DOHH2 (cell line): ENCODE measurements at regions not wholly inside any gene's neighbourhood (a gene's known extent, or its start where the extent isn't known, plus 50 kb on each side); places are given as distances from the start of the nearest gene placed in this dataset.

Experiments
- H3F3A ChIP-seq: fragments of 200-600 bp; sonication (generic), shearing (Covaris generic); 2 replicates; pipeline ENCODE4 v1.6.0; 2016; ENCODE audit warnings: antibody characterized with exemption, mild to moderate bottlenecking; ENCODE audit not compliant: control insufficient read depth, insufficient read depth
- H3K27ac ChIP-seq: fragments of 200-600 bp; sonication (generic); 2 replicates; pipeline ENCODE4 v1.5.1; 2014; ENCODE audit warnings: low read depth, mild to moderate bottlenecking, low read length, moderate library complexity
- H3K27me3 ChIP-seq: fragments of 200-600 bp; sonication (generic); 2 replicates; pipeline ENCODE4 v1.6.1; 2014; ENCODE audit warnings: mild to moderate bottlenecking, low read length, mixed read lengths; ENCODE audit not compliant: control insufficient read depth
- H3K36me3 ChIP-seq: fragments of 200-600 bp; sonication (generic); 2 replicates; pipeline ENCODE4 v1.6.1; 2014; ENCODE audit warnings: mild to moderate bottlenecking, low read length, moderate library complexity, mixed read lengths; ENCODE audit not compliant: control insufficient read depth
- H3K4me1 ChIP-seq: fragments of 200-600 bp; sonication (generic); 2 replicates; pipeline ENCODE4 v1.6.1; 2014; ENCODE audit warnings: mild to moderate bottlenecking, low read length, mixed read lengths; ENCODE audit not compliant: control insufficient read depth
- H3K4me2 ChIP-seq: fragments of 200-600 bp; sonication (generic); 2 replicates; pipeline ENCODE4 v1.6.0; 2014; ENCODE audit warnings: mild to moderate bottlenecking, low read length, moderate library complexity
- H3K4me3 ChIP-seq: fragments of 200-600 bp; sonication (generic); 2 replicates; pipeline ENCODE4 v1.5.1; 2014; ENCODE audit warnings: mild to moderate bottlenecking, low read length, mixed read lengths
- H3K79me2 ChIP-seq: fragments of 200-600 bp; sonication (generic); 2 replicates; pipeline ENCODE4 v1.6.1; 2014; ENCODE audit warnings: mild to moderate bottlenecking, low read length, mixed read lengths; ENCODE audit not compliant: control insufficient read depth
- H3K9me2 ChIP-seq: fragments of 200-600 bp; sonication (generic); replicated peaks from 2 replicates; pipeline ENCODE4 v1.6.1; 2014; ENCODE audit warnings: mild to moderate bottlenecking, low read length, mixed read lengths; ENCODE audit not compliant: control insufficient read depth
- H3K9me3 ChIP-seq: fragments of 200-600 bp; sonication (generic); 2 replicates; pipeline ENCODE4 v1.6.1; 2014; ENCODE audit warnings: antibody characterized with exemption, low read length, mixed read lengths; ENCODE audit not compliant: control insufficient read depth, insufficient read depth
- H4K20me1 ChIP-seq: fragments of 200-600 bp; sonication (generic); 2 replicates; pipeline ENCODE4 v1.6.0; 2014; ENCODE audit warnings: low read depth, mild to moderate bottlenecking, antibody characterized with exemption, low read length, moderate library complexity; ENCODE audit not compliant: control insufficient read depth, insufficient read depth
- EZH2phosphoT487 ChIP-seq: fragments of 200-600 bp; sonication (generic); IDR thresholded peaks from 2 replicates; pipeline ENCODE4 v1.6.1; 2017; ENCODE audit warnings: borderline replicate concordance, mild to moderate bottlenecking, antibody characterized with exemption, low read length, moderate library complexity, mixed read lengths
- TF ChIP-seq, protein P1 (sequence below): fragments of 200-600 bp; sonication (generic); IDR thresholded peaks from one replicate; pipeline ENCODE4 v1.5.1; 2014; ENCODE audit warnings: antibody characterized with exemption, mild to moderate bottlenecking, low read depth, low read length; ENCODE audit not compliant: poor library complexity, severe bottlenecking

DNA sequence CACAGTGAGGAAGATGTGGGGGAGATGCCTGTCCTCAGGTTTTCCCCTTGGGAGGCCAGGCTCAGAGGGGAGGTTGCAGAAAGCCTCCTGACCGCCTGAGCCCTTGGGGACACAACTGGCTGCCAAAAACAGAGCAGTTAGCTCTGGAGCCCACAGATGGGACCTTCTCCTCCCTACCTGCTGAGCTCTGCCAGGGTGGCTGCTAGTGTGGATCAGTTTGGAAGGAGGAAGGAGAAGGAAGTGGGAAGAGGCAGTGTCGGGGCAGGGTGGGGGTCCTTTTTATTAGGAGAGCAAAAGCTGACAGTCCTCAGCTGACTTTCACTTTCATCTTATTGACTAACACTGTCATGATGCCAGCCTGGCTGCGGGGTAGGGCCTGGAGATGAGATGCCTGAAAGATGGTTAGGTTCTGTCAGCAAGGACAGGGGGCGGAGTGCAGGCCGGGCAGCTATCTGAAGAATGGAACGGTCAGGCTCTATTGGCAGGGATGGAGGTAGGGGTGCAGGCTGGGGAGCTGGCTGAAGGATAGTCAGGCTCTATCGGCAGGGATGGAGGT lies 188.5 kb upstream of the HDAC4 start:
- Histone ChIP-seq H3K36me3 (no peaks in the 10 kb centered on the region), H3F3A (no peaks in the 10 kb centered on the region), H3K4me1 (no peaks in the 10 kb centered on the region), H4K20me1 (no peaks in the 10 kb centered on the region), H3K4me2 (no peak overlapping the region), H3K79me2 (no peaks in the 10 kb centered on the region), H3K9me2 (no peaks in the 10 kb centered on the region), H3K27me3 (no peaks in the 10 kb centered on the region), H3K27ac (no peak overlapping the region), H3K9me3 (peaks cover 26% of the 10 kb centered on the region; the same call in 1 of the 2 replicates), H3K4me3 (no peak overlapping the region)
- TF ChIP-seq, protein P1, sequence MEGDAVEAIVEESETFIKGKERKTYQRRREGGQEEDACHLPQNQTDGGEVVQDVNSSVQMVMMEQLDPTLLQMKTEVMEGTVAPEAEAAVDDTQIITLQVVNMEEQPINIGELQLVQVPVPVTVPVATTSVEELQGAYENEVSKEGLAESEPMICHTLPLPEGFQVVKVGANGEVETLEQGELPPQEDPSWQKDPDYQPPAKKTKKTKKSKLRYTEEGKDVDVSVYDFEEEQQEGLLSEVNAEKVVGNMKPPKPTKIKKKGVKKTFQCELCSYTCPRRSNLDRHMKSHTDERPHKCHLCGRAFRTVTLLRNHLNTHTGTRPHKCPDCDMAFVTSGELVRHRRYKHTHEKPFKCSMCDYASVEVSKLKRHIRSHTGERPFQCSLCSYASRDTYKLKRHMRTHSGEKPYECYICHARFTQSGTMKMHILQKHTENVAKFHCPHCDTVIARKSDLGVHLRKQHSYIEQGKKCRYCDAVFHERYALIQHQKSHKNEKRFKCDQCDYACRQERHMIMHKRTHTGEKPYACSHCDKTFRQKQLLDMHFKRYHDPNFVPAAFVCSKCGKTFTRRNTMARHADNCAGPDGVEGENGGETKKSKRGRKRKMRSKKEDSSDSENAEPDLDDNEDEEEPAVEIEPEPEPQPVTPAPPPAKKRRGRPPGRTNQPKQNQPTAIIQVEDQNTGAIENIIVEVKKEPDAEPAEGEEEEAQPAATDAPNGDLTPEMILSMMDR, result no peak

DNA sequence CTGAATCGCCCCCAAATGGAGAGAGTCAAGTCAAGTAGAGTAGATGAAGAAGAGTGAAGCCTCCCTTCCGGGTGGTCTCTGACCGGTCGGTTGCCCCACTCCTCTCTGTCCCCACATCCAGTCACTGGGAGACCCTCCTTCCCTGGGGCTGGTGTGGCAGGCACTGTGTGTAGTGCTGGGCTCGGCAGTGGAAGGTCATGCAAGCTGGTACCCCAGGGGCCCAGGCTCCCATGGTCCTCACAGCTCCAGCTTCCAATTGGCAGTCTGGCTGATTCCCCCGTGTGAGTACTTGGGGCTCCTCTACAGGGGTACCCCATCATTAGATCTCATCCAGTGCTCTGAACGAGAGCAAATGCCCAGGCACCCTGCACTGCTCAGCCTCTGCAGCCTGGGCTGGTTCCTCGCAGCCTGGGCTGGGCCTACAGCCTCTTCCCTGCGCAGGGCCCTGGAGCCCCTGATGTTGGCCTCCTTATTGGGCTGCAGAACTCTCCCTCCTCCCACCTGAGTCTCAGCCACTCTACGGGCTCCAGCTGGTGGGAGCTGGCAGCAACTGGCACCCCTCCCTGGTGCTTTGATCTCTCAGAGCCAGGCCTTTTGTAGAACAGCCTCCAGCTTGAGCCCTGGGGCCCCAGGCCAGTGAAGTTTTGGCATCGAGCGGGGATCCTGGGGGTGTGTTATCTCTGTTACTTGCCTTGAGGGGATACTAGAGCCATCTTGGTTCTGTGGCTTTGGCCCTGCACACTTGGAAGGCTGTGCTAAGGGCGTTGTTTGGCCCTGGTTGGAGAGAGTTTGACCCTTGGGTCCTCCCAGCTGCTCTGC lies 187.8 kb upstream of the HDAC4 start:
- no peaks in the 10 kb centered on the region for H3K9me2 ChIP-seq
- no peak overlapping the region for H3K4me2 ChIP-seq
- H3K36me3 ChIP-seq, result no peaks in the 10 kb centered on the region
- no peaks in the 10 kb centered on the region for H3F3A ChIP-seq
- H3K79me2 ChIP-seq, result no peaks in the 10 kb centered on the region
- H3K4me1 ChIP-seq, result no peaks in the 10 kb centered on the region
- H3K9me3 ChIP-seq, result peaks cover 23% of the 10 kb centered on the region; the same call in 1 of the 2 replicates
- H3K4me3 ChIP-seq, result no peak overlapping the region
- TF ChIP-seq, protein P1, result no peak
- TF ChIP-seq EZH2phosphoT487, result no peak
- H3K27me3 ChIP-seq, result no peaks in the 10 kb centered on the region
- H3K27ac ChIP-seq, result no peak overlapping the region
- H4K20me1 ChIP-seq, result no peaks in the 10 kb centered on the region

DNA sequence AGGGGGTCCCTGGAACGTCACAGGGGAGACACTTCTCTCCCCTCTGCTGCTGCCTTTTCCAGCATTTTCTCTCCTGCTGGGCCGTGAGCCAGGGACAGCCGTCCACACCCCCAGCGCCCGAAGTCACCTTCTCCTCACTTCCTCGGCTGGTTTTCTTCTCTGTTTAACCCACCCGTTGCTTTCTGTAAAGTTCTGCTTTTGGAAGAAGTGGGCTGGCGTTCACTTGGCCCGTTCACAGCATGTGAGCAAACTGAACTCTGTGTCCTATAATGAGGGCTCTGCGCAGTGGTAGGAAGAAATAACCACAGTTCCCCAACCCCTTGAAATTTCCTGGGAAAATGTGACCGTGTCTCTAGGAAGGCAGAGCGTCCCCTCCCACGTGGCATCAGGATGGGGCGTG lies 187.0 kb upstream of the HDAC4 start:
- peaks cover 17% of the 10 kb centered on the region; the same call in 1 of the 2 replicates for H3K9me3 ChIP-seq
- H3K27me3 ChIP-seq, result no peaks in the 10 kb centered on the region
- H4K20me1 ChIP-seq, result no peaks in the 10 kb centered on the region
- no peaks in the 10 kb centered on the region for H3K4me1 ChIP-seq
- no peaks in the 10 kb centered on the region for H3K79me2 ChIP-seq
- TF ChIP-seq EZH2phosphoT487, result no peak
- TF ChIP-seq, protein P1, result no peak
- no peaks in the 10 kb centered on the region for H3F3A ChIP-seq
- H3K36me3 ChIP-seq, result no peaks in the 10 kb centered on the region
- H3K4me3 ChIP-seq, result no peak overlapping the region
- H3K27ac ChIP-seq, result no peak overlapping the region
- no peaks in the 10 kb centered on the region for H3K9me2 ChIP-seq
- no peak overlapping the region for H3K4me2 ChIP-seq
